ENCODE measurements at regions not wholly inside any gene's neighbourhood (a gene's known extent, or its start where the extent isn't known, plus 50 kb on each side); places are given as distances from the start of the nearest gene placed in this dataset.

GRCh38 chr6:160917572-160917971, 74.0 kb upstream of the MAP3K4 start:
- 95% methylated on average over 3 of the region's 3 CpGs for WGBS
- no peaks in the 10 kb centered on the region for H3K36me3 ChIP-seq
- H3K27me3 ChIP-seq = no peaks in the 10 kb centered on the region
- peaks cover 4% of the 10 kb centered on the region for H3K9me3 ChIP-seq
- TF ChIP-seq CTCF (IDR thresholded peaks at IDR 0.05) = no peak
- no peak for TF ChIP-seq POLR2A (IDR thresholded peaks at IDR 0.05)
- no peak for TF ChIP-seq POLR2AphosphoS5 (IDR thresholded peaks at IDR 0.05)
- TF ChIP-seq EP300 (IDR thresholded peaks at IDR 0.05) = no peak
- H3K4me1 ChIP-seq = no peaks in the 10 kb centered on the region
- no peak overlapping the region for H3K4me3 ChIP-seq
- no peak overlapping the region for H3K27ac ChIP-seq
- DNase-seq (ENCODE audit: low spot score in 2 of 2) = no peak

DNA sequence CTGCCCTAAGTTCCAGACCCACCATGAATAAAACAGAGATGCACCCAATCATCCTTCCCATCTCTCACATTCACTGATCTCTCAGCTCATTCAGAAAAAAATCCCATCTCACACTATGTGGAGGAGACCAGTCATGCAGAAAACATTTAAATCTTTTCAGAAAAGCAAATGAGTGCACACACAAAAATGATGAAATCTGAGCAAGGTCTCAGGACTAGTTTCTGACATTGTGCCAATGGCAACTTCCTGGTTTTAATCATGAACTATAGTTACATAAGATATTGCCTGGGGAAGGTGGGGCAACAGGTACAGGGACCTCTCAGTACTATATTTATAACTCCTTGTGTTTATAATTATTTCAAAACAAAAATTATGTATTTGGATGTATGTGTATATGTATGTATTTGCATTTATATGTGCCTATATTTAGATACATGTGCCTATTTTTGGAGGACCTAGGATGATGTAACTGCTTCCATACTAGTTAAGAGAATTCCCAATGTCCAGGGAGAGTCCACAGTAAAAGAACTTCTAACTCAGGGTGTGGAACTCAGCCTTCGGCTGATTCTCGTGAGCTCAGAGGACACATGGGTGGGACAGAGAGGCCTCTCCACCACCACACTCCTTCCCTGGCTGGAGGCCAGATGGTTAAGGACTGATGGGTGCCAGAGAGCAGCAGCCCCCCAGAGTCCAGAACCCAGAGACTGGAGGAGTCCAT, 71.7 kb upstream of the MAP3K4 start:
- no peak for DNase-seq (ENCODE audit: low spot score in 2 of 2)
- TF ChIP-seq EP300 (IDR thresholded peaks at IDR 0.05) (no peak), POLR2AphosphoS5 (IDR thresholded peaks at IDR 0.05) (no peak)
- H3K4me1 ChIP-seq = no peaks in the 10 kb centered on the region
- H3K27ac ChIP-seq = no peak overlapping the region
- H3K27me3 ChIP-seq = no peaks in the 10 kb centered on the region
- H3K36me3 ChIP-seq = no peaks in the 10 kb centered on the region
- WGBS = 81% methylated on average over 2 of the region's 2 CpGs
- H3K9me3 ChIP-seq = no peaks in the 10 kb centered on the region
- H3K4me3 ChIP-seq = no peak overlapping the region

GRCh38 chr6:160921095-160921494, 70.5 kb upstream of the MAP3K4 start:
- TF ChIP-seq POLR2A (IDR thresholded peaks at IDR 0.05) = no peak
- TF ChIP-seq CTCF (IDR thresholded peaks at IDR 0.05) = no peak
- TF ChIP-seq EP300 (IDR thresholded peaks at IDR 0.05) = no peak
- no peak for TF ChIP-seq POLR2AphosphoS5 (IDR thresholded peaks at IDR 0.05)
- Histone ChIP-seq H3K27me3 (peaks cover 7% of the 10 kb centered on the region), H3K27ac (no peak overlapping the region), H3K9me3 (no peaks in the 10 kb centered on the region), H3K4me3 (no peak overlapping the region), H3K4me1 (no peaks in the 10 kb centered on the region), H3K36me3 (no peaks in the 10 kb centered on the region)
- no peak for DNase-seq (ENCODE audit: low spot score in 2 of 2)
- WGBS = 90% methylated on average over 3 of the region's 3 CpGs

GRCh38 chr6:160926281-160927276, 65.0 kb upstream of the MAP3K4 start:
- peaks cover 7% of the 10 kb centered on the region for H3K27me3 ChIP-seq
- peaks cover 14% of the 10 kb centered on the region for H3K4me1 ChIP-seq
- H3K4me3 ChIP-seq = no peak overlapping the region
- no peak for DNase-seq (ENCODE audit: low spot score in 2 of 2)
- H3K27ac ChIP-seq = no peak overlapping the region
- H3K9me3 ChIP-seq = no peaks in the 10 kb centered on the region
- WGBS = 88% methylated on average over 29 of the region's 29 CpGs
- H3K36me3 ChIP-seq = no peaks in the 10 kb centered on the region
- TF ChIP-seq CTCF (IDR thresholded peaks at IDR 0.05) (no peak), POLR2A (IDR thresholded peaks at IDR 0.05) (no peak), EP300 (IDR thresholded peaks at IDR 0.05) (no peak), POLR2AphosphoS5 (IDR thresholded peaks at IDR 0.05) (no peak)

DNA sequence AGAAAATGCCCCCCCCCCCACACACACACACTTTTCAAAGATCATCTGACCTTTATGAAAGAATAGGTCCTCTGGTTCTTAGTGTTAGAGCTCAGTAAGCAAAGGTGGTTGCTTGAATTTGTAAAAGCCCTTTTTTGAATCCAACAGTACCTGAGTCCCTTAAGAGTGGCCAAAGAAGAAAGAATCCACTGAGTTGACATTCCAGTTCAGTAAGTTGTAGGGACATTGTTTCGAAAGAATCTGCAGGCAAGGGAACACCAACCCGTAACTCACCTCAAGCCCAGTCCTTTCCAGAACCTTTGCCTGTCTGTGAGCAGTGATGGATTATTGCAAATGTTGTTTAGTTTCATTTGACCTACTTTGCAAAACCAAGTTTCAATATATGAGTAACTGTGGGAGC, 64.2 kb upstream of the MAP3K4 start:
- Histone ChIP-seq H3K4me3 (no peak overlapping the region), H3K36me3 (no peaks in the 10 kb centered on the region), H3K9me3 (no peaks in the 10 kb centered on the region), H3K27me3 (peaks cover 7% of the 10 kb centered on the region), H3K27ac (no peak overlapping the region), H3K4me1 (peaks cover 14% of the 10 kb centered on the region)
- TF ChIP-seq EP300 (IDR thresholded peaks at IDR 0.05) (no peak), POLR2A (IDR thresholded peaks at IDR 0.05) (no peak), POLR2AphosphoS5 (IDR thresholded peaks at IDR 0.05) (no peak), CTCF (IDR thresholded peaks at IDR 0.05) (no peak)
- whole genome bisulfite sequencing = 65% methylated on average over 2 of the region's 2 CpGs
- no peak for DNase-seq (ENCODE audit: low spot score in 2 of 2)

Data from suprapubic skin (tissue), 4 donors.